HCT116 (cell line): ENCODE measurements at regions not wholly inside any gene's neighbourhood (a gene's known extent, or its start where the extent isn't known, plus 50 kb on each side); places are given as distances from the start of the nearest gene placed in this dataset.

Source experiments
- ATAC-seq: fragments of 200-7000 bp; cut with Tn5 transposase; 2 replicates; pipeline ENCODE4 v1.9.1; 2020; ENCODE audit warnings: mild to moderate bottlenecking, moderate library complexity
- BruUV-seq: library from RNA; stranded (reverse); fragments of 400-500 nt; replicated peaks from 2 replicates; lab custom pipeline; 2021; lab: Mats Ljungman, UMichigan
- CTCF ChIA-PET: fragments of 300-600 bp; sonication (Branson Sonifier 250); formaldehyde crosslinking; loops from one replicate; lab custom pipeline; 2021; ENCODE audit warnings: antibody characterized with exemption; lab: Charles Lee
- POLR2A ChIA-PET: fragments of 300-600, 350-600 bp; sonication (Branson Sonifier 250); formaldehyde crosslinking; loops from one replicate; lab custom pipeline; 2021; ENCODE audit warnings: antibody characterized with exemption; lab: Charles Lee
- RAD21 ChIA-PET, 2 experiments: fragments of 300-600 bp; sonication (Branson Sonifier 250); formaldehyde crosslinking; loops; one replicate each; lab custom pipeline; 2023; ENCODE audit warnings: low total read pairs in 2 of 2; ENCODE audit not compliant: uncharacterized antibody in 2 of 2, unreplicated experiment in 2 of 2, low non-redundant PET in 1 of 2; lab: Charles Lee
- DNase-seq: peaks from one replicate; pipeline ENCODE4 v3.0.0-alpha.2; 2010; ENCODE audit warnings: low read depth, low spot score
- H2AFZ ChIP-seq: fragments of 200-600 bp; shearing (Covaris generic), sonication (generic); 2 replicates; pipeline ENCODE4 v1.6.1; 2017; ENCODE audit warnings: low read depth, mixed run types, mixed read lengths, antibody characterized with exemption, low read length; ENCODE audit not compliant: poor library complexity, severe bottlenecking
- H3K27ac ChIP-seq: 2 replicates; pipeline ENCODE4 v1.5.1; 2012; ENCODE audit warnings: low read depth, low read length
- H3K27me3 ChIP-seq: fragments of 200-600 bp; sonication (generic); 2 replicates; pipeline ENCODE4 v1.6.1; 2016; ENCODE audit warnings: mixed run types, low read length, mixed read lengths; ENCODE audit not compliant: insufficient read depth
- H3K36me3 ChIP-seq, 2 experiments: fragments of 200-500 bp in 1 of 2; fragments of 200-600 bp in 1 of 2; sonication (Bioruptor generic) in 1 of 2; sonication (generic) in 1 of 2; 2 replicates each; pipeline versions ENCODE4 v1.5.1 to v1.6.1; 2014 to 2016; ENCODE audit warnings: low read length in 2 of 2, inconsistent platforms in 1 of 2, mixed read lengths in 1 of 2, mixed run types in 1 of 2; ENCODE audit not compliant: insufficient read depth in 2 of 2, control insufficient read depth in 1 of 2
- H3K4me1 ChIP-seq, 2 experiments: fragments of 200-600 bp in 1 of 2; sonication (generic) in 1 of 2; 2 replicates each; pipeline versions ENCODE4 v1.5.1 to v1.6.1; 2012 to 2017; ENCODE audit warnings: low read length in 2 of 2, inconsistent platforms in 1 of 2, mild to moderate bottlenecking in 1 of 2, mixed read lengths in 1 of 2, mixed run types in 1 of 2, moderate library complexity in 1 of 2; ENCODE audit not compliant: insufficient read depth in 2 of 2, control insufficient read depth in 1 of 2
- H3K4me2 ChIP-seq: fragments of 200-600 bp; sonication (generic); 2 replicates; pipeline ENCODE4 v1.6.1; 2017; ENCODE audit warnings: mixed run types, low read length, mixed read lengths
- H3K4me3 ChIP-seq, 2 experiments: fragments of 200-600 bp in 1 of 2; sonication (generic) in 1 of 2; replicated peaks in 1 of 2; 2 replicates each; pipeline ENCODE4 v1.5.1; 2011 to 2016; ENCODE audit warnings: low read length in 2 of 2, control low read depth in 1 of 2, low read depth in 1 of 2, mild to moderate bottlenecking in 1 of 2, mixed read lengths in 1 of 2, mixed run types in 1 of 2
- H3K79me2 ChIP-seq: fragments of 200-600 bp; sonication (generic); 2 replicates; pipeline ENCODE4 v1.6.1; 2017; ENCODE audit warnings: mild to moderate bottlenecking, mixed run types, low read length, moderate library complexity, mixed read lengths; ENCODE audit not compliant: insufficient read depth
- H3K9ac ChIP-seq: fragments of 200-600 bp; sonication (generic); 2 replicates; pipeline ENCODE4 v1.6.1; 2016; ENCODE audit warnings: low read length, mixed read lengths
- H3K9me2 ChIP-seq: fragments of 200-600 bp; sonication (generic), shearing (Covaris generic); 2 replicates; pipeline ENCODE4 v1.6.1; 2017; ENCODE audit warnings: mixed run types, mild to moderate bottlenecking, moderate library complexity; ENCODE audit not compliant: insufficient read depth
- H3K9me3 ChIP-seq, 2 experiments: fragments of 200-500 bp in 1 of 2; fragments of 200-600 bp in 1 of 2; sonication (Bioruptor generic) in 1 of 2; sonication (generic) in 1 of 2; 2 replicates each; pipeline ENCODE4 v1.6.1; 2014 to 2017; ENCODE audit warnings: low read length in 2 of 2, mixed read lengths in 2 of 2, inconsistent platforms in 1 of 2, low read depth in 1 of 2, mild to moderate bottlenecking in 1 of 2, mixed run types in 1 of 2, moderate library complexity in 1 of 2; ENCODE audit not compliant: control insufficient read depth in 1 of 2, insufficient read depth in 1 of 2
- H4K20me1 ChIP-seq: fragments of 200-600 bp; sonication (generic), shearing (Covaris generic); 2 replicates; pipeline ENCODE4 v1.6.1; 2017; ENCODE audit warnings: mixed run types, mild to moderate bottlenecking, moderate library complexity; ENCODE audit not compliant: insufficient read depth
- CBX3 ChIP-seq: IDR thresholded peaks from 2 replicates; pipeline ENCODE4 v1.6.1; 2012; ENCODE audit warnings: low read depth
- CEBPB ChIP-seq: IDR thresholded peaks from 2 replicates; pipeline ENCODE4 v1.6.1; 2012; ENCODE audit warnings: low read depth
- POLR2A ChIP-seq: IDR thresholded peaks from 2 replicates; pipeline ENCODE4 v1.7.0; 2011; ENCODE audit warnings: borderline replicate concordance; ENCODE audit not compliant: insufficient read depth, insufficient read length; ENCODE audit errors: extremely low read depth
- RAD21 ChIP-seq: IDR thresholded peaks from 2 replicates; pipeline ENCODE4 v1.6.1; 2012; ENCODE audit warnings: low read depth, mild to moderate bottlenecking
- ZFX ChIP-seq: fragments of 450-650 bp; IDR thresholded peaks from 2 replicates; pipeline ENCODE4 v1.6.1; 2017
- intact Hi-C: fragments of 100-400 bp; cut with micrococcal nuclease; formaldehyde crosslinking; loops from 2 replicates; pipeline ENCODE4 v1.10.0; 2022
- TF ChIP-seq, protein P1 (sequence below), 3 experiments: fragments of 200-600 bp in 1 of 3; sonication (generic) in 1 of 3; IDR thresholded peaks in 2 of 3; conservative IDR thresholded peaks in 1 of 3; 2 replicates each; pipeline ENCODE4 v1.5.1; 2012 to 2017; ENCODE audit warnings: low read depth in 2 of 3, low read length in 2 of 3, antibody characterized with exemption in 1 of 3, borderline replicate concordance in 1 of 3, control low read depth in 1 of 3, mild to moderate bottlenecking in 1 of 3, mixed read lengths in 1 of 3, mixed run types in 1 of 3, moderate library complexity in 1 of 3; ENCODE audit not compliant: insufficient read depth in 1 of 3
- TF ChIP-seq, protein P2 (sequence below): IDR thresholded peaks from 2 replicates; pipeline ENCODE4 v1.6.1; 2012
- TF ChIP-seq, protein P3 (sequence below): IDR thresholded peaks from 2 replicates; pipeline ENCODE4 v1.6.1; 2012; ENCODE audit warnings: low read depth

DNA sequence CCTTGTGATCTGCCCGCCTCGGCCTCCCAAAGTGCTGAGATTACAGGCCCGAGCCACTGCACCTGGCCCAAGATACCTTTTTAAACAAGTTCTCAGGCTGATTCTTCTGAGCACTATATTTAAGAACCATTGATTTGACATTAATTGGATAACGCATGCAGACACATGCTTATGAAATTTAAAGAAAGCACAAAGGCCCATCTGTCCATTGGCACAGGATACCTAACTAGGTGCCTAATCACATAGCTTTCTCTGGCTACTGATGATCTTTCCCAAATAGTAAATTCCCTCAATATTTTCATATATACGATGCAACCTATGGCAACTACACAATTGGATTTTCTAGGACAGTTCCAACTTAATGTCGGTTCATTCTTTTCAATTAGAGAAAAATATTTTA, 62.5 kb upstream of the STAM2 start (continued):
- TF ChIP-seq, protein P1, sequence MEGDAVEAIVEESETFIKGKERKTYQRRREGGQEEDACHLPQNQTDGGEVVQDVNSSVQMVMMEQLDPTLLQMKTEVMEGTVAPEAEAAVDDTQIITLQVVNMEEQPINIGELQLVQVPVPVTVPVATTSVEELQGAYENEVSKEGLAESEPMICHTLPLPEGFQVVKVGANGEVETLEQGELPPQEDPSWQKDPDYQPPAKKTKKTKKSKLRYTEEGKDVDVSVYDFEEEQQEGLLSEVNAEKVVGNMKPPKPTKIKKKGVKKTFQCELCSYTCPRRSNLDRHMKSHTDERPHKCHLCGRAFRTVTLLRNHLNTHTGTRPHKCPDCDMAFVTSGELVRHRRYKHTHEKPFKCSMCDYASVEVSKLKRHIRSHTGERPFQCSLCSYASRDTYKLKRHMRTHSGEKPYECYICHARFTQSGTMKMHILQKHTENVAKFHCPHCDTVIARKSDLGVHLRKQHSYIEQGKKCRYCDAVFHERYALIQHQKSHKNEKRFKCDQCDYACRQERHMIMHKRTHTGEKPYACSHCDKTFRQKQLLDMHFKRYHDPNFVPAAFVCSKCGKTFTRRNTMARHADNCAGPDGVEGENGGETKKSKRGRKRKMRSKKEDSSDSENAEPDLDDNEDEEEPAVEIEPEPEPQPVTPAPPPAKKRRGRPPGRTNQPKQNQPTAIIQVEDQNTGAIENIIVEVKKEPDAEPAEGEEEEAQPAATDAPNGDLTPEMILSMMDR (IDR thresholded peaks at IDR 0.05 in 2 of 3, conservative IDR thresholded peaks at IDR 0.05 in 1 of 3; ENCODE audit: borderline replicate concordance in 1 of 3, insufficient read depth in 1 of 3, low read depth in 2 of 3, low read length in 2 of 3): no peak
- TF ChIP-seq, protein P2, sequence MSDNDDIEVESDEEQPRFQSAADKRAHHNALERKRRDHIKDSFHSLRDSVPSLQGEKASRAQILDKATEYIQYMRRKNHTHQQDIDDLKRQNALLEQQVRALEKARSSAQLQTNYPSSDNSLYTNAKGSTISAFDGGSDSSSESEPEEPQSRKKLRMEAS: no peak
- TF ChIP-seq, protein P3, sequence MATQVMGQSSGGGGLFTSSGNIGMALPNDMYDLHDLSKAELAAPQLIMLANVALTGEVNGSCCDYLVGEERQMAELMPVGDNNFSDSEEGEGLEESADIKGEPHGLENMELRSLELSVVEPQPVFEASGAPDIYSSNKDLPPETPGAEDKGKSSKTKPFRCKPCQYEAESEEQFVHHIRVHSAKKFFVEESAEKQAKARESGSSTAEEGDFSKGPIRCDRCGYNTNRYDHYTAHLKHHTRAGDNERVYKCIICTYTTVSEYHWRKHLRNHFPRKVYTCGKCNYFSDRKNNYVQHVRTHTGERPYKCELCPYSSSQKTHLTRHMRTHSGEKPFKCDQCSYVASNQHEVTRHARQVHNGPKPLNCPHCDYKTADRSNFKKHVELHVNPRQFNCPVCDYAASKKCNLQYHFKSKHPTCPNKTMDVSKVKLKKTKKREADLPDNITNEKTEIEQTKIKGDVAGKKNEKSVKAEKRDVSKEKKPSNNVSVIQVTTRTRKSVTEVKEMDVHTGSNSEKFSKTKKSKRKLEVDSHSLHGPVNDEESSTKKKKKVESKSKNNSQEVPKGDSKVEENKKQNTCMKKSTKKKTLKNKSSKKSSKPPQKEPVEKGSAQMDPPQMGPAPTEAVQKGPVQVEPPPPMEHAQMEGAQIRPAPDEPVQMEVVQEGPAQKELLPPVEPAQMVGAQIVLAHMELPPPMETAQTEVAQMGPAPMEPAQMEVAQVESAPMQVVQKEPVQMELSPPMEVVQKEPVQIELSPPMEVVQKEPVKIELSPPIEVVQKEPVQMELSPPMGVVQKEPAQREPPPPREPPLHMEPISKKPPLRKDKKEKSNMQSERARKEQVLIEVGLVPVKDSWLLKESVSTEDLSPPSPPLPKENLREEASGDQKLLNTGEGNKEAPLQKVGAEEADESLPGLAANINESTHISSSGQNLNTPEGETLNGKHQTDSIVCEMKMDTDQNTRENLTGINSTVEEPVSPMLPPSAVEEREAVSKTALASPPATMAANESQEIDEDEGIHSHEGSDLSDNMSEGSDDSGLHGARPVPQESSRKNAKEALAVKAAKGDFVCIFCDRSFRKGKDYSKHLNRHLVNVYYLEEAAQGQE: no peak
- TF ChIP-seq CBX3 (no peak), CEBPB (no peak), ZFX (no peak), RAD21 (no peak)

DNA sequence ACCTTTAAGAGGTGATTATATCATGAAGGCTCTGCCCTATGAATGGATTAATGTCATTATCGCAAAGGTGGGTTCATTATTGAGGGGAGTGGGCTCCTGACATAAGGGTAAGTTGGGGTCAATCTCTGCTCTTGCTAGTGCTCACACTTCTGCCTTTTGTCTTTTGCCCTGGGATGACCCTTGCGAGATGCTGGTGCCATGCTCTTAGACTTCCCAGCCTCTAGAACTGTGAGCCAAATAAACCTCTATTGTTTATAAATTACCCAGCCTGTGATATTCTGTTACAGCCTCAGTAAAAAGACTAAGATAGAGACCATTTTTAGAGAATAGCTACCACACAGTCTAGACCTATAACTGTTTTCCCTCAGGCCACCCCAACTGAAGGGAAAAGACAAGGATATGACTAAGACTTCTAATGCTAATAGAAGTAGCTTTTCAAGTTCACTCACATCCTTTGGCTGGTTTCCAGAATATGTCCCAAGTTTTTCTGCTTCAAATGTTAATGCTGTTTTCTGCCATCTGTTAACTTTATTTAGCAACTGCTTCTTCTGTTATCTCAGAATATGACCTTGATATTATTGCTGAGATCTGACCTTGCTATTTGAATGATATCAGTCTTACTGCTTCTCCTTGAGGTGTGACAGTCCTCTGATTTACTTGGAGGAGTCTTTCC, 65.1 kb upstream of the STAM2 start:
- Histone ChIP-seq H3K36me3 (no peaks in the 10 kb centered on the region), H3K4me3 (no peak overlapping the region), H2AFZ (no peak overlapping the region), H3K4me2 (no peak overlapping the region), H3K27me3 (no peaks in the 10 kb centered on the region), H3K9ac (no peak overlapping the region), H3K9me3 (peaks cover 4 to 10% of the 10 kb centered on the region in 2 experiments; a peak in 3 of 4 replicates), H4K20me1 (no peaks in the 10 kb centered on the region), H3K79me2 (no peaks in the 10 kb centered on the region), H3K4me1 (no peaks in the 10 kb centered on the region), H3K27ac (no peak overlapping the region), H3K9me2 (no peaks in the 10 kb centered on the region)
- POLR2A ChIA-PET: no interaction called here
- intact Hi-C loops: no loop called here
- ATAC-seq: no peak
- DNase-seq: no peak
- no TSS peak for BruUV-seq
- RAD21 ChIA-PET: interaction anchor here in 1 of 2 experiments (0.6 kb wide), 1 partner anchor 94 kb away, joined by 3 read pairs; no protein-coding TSS in a partner anchor
- CTCF ChIA-PET: no interaction called here
- peak; percentile 27; the same call in 1 of the 2 replicates for TF ChIP-seq CBX3
- TF ChIP-seq POLR2A: no peak
